Mucosa of gallbladder (tissue), 1 donor: ENCODE measurements at regions not wholly inside any gene's neighbourhood (a gene's known extent, or its start where the extent isn't known, plus 50 kb on each side); places are given as distances from the start of the nearest gene placed in this dataset.

Experiments used
- DNase-seq: peaks from one replicate; pipeline ENCODE4 v3.0.0-alpha.2; 2020; ENCODE audit warnings: low spot score
- donor health status: DM: no; HTN: no; CAD: no.

DNA sequence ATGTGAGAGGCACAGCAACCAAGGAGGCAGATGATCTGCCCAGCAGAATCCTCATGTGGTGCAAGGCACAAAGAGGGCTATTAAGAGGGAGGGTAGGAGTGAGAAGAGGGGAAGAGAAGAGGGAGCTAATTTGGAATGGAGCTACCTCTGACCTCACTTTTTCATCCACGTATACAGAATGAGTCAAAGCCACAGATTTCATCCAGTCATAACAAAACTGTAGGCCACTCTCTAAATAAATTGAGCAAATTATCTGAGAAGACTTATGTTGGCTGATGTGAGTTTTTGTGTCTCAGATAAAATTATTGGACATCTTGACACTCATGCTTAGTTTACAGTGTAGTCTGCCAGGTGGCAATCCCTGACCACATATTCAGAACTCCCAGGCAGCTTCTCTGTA lies 325.6 kb downstream of the TTLL7 start:
- no peak for DNase-seq

DNA sequence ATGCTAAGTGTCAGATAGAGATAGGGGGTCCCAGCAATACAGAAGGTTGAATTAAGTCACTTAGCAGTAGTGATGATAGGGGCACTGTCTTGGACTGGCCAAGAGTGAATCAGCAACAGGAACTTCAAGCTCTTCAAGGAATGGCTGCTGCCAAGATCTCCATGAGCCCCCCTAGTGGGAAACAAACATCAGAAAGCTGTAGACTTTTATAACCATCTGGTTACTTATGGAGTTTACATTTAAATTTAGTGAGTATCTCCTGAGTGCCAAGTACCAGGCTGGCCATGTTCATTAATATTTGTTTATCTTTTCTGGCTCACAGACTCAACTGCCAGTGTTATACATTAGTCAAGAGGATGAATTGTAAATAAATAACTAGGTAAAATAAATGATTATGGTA lies 327.3 kb downstream of the TTLL7 start:
- DNase-seq, result no peak

DNA sequence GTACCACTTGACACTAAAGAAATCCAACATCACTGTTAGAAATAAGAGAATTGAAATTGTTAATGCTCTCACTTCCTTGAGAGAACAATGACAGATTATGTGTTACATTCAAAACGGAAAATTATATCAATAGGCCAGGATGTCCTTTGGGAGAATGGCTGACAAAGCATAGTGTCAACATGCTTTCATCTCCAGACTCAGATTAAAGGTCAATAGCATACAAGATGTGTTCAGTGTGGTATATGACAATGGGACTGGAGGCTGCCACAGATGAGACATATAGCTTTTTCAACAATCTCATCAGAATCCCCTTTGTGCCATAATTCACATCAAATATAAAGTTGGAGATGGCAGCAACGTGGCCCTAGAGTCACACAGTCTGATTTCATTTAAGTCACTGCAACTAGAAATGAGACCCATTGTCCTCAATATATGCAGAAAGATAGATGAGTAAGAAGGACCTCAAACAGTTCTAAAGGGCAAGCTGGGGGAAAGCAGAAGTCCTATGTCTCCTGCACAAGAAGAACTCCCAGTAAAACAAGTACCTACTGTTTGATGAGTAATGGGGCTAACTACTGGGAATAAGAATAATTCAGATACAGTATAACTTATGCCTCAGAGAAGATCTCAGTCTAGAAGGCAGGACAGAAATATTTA lies 327.9 kb downstream of the TTLL7 start:
- no peak for DNase-seq

DNA sequence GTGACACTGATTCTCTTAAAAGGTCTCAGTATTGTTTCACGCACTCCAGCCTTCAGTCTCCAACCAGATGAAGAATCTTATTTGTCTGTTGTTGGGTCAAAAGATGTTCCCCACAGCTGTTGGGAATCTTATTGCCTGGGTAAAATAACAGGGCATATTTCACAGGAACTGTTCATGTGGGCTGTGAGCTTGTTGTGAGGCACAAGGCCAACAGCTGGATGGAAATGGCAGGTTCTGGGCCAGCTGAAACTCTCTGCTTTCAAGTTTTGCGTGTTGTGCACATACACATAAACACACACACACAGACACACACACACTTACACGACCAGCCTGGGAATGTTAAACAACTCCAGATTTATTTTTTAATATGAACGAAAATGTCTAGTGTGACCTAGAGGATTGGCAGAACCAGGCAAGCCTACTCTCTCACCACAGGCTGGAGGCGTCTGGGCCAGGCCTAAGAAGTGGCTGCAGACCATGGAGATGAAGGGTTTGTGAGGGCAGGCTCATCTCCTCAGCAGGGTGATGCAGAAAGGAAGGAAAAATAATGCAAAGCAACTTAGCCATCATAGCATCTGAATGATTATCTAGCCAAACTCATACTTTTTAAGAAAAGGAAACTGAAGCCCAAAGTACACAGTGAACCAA lies 357.0 kb downstream of the TTLL7 start:
- DNase-seq, result peak; percentile 22

DNA sequence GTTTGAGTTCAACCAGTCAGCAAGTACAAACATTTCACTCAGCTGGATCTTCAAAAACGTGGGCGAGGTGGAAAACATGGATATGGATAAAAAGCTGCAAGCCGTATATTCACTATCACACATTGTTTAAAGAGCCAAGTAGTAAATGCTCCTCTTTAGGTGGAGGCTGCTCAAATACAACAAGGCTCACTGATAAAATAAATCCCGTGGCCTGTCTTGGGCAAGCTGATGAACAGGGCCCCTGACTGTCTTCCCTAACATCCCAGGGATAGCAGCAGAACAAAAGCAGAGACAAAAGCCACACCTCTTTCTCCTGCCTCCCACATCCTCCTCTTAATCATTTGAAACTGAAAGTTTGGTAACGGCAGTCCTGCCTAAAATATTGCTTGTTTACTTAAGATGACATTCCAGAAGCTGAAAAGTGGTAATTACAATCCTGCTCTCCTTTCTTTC lies 357.7 kb downstream of the TTLL7 start:
- no peak for DNase-seq

DNA sequence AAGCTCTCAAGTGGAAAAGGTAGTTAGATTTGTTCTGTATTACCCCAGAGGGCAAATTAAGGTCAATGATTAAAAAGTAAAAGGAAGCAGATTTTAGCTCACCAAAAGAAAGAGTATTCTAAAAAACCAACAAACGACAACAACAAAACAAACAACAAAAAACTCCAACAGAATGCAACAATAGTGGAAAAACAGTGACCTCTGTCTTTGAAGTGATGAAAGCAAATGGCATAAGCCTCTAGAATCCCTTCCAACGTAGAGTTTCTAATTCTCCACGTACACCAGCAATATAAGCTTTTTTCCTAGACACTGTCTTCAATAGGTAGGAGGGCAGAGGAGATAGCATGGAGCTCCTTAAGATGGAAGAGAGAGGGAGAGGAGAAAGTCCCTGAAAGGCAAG lies 359.1 kb downstream of the TTLL7 start:
- DNase-seq, result no peak

DNA sequence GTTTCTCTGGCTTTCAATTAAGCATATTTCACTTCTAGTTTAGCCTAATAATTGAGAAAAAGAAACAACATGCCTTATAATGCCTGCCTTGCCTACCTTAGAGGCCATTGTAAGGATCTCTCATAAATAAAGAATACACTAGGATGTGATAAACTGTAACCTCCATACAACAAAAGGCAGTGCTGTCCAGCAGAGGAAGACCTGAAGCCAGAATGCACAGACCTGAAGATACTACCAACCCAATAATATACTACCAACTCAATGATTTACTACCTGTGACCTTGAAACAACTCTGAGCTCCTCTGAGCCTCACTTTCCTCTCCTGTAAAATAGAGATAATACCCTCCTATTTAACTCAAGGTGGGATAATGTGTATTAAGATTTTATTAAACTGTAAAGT lies 361.3 kb downstream of the TTLL7 start:
- no peak for DNase-seq

DNA sequence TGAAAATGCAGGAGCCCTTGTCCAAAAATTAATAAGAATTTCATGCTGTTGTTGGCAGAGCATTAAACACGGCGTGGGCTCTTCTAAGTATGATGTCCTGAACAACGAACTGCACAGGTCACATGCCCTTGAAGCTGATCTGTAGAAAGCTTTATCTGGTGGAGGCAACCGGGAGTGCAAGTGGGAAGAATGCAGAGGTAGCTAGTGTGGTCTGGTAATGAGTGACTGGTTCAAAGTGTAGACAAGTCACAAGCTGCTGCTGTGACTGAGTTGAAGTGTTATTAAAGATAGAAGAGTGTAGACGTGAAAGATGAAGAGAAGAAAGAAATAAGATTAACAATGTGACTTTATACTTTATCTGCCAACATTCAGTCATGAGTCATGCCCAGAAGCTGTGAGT lies 361.9 kb downstream of the TTLL7 start:
- DNase-seq, result no peak

DNA sequence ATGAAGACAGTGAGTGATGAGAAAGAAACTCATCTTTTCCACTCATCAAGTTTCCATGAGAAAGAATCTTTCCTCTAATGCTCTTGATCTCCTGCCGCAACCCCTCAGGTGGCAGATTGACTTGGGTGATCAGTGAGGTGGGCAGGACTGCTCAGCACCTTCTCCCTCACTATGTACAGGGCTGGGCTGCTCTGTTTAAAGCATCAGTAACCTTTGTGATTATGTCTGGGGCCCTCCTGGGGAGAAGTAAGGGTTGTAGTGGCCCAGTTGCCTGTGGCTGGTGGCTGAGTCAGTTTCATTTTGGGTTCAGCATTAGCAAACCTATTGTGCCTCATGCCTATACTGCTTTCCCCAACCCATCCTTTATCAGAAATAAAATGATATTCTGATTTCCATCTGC lies 366.0 kb downstream of the TTLL7 start:
- no peak for DNase-seq

DNA sequence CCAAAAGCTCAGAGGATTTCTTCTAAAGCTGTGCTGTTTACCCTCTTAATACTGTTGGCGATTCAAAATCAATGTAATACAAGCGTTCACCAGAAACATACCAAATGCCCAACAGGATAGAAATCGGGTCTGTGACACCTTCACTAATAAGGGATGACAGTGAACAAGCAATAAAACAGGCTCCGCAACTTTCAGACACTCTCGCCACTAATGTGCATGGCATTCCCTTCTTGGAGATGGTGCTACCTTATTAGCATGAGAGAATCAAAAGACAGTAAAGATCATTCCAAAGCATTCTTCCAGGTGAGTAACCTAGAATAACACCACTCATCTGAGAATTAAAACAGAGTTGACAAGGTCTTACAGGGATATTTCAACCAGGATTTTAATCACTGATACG lies 367.1 kb downstream of the TTLL7 start:
- no peak for DNase-seq

DNA sequence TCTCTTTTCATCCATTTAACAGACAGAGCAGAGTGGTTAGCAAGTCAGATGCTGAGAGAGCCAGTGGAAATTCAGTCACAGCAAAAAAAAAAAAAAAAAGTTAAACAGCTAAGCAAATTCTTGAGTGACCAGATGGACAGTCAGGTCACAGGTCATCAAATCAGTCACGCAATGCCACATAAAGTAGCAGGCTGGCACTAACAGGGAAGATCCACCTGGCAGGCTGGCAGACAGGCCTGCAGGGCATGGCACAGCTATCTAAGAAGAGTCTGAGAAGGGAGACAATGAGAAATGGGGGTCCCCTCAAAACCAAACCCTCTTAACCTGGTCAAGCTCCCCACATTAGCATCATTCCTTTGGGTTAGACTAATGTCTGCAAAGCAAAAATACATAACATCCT lies 371.9 kb downstream of the TTLL7 start:
- DNase-seq, result no peak

DNA sequence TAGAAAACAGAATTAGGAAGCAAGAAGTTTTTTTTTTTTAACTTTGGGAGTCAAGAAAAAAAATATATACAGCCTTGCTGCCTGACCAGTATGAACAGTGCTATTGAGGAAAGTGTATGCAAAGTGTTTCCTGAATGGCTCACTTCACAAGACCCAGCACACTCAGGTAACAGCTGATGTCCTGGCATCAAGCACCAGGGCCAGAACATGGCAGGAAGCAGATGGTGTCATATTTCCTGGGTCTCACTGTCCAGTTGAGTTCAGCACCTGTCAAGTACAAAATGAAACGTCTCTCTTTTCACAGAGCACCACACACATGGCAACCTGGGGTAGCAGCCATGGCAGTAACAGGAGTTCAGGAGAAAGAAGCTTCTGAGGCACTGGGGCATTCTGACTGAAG lies 372.3 kb downstream of the TTLL7 start:
- DNase-seq, result no peak

DNA sequence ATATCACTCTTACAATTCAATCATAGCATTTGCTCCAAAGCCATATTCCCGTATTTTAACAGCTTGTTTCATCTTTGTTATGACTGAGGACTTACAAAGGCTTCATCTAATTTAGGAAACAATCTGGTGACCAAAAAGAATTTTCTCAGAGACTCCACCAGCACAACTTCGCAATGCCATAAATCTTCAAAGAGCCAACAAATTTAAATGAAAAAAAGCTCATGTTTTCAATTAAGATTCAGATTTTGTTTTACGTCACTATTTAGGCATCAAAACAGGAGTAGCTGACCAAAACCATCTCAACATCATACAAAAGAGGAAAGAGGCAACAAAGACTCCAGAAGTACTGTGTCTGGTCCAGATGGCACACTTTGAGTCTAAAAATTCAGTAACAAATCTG lies 373.3 kb downstream of the TTLL7 start:
- no peak for DNase-seq

DNA sequence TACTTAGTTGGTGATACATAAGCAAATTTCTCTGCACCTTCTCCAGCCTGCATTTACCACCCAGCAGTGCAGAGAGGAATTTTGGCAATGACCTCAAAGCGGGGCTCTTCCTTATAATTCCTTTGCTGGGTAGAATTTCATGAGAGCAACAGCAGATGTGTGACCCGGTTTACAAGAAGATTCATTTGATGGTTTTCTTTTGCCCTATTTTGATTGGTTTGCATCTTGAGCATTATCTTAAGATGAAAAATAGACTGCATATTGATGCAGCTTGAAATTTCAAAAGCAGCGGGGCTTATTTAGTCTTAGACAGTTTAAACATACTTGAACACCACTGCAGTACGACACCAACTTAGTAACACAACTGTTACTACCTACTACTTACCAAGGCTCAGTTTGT lies 378.9 kb downstream of the TTLL7 start:
- no peak for DNase-seq

DNA sequence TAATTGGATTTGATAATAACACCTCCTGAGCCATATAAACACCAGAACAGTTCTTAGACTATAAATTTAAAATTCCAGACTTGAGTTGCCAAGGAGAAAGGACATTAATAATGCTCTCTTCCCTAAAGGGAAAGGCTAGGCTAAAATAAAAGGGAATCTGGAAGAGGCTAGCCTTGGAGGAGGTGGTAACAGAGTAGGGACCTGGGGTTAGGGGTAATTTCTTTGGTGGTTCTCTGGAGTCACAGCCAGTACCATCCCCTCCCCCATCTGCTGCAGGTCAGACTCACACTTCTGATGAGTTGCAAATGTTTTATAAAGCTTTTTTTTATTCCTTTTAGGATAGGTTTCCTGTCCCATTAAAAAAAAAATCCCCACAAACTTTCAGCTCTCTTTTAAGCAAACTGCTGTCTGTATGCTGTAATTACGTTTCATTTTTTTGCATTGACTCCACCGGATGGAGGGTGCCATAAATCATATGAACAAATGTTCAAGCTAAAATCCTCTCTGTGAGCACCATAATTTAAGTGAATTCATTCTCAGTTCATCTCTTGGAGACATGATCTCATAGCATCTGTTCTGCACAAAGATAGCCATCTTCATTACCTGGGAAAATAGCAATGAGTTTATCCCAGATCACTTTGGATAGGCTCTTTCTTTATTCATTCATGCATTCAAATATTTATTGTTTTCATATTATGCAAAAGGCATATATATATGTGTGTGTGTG lies 379.6 kb downstream of the TTLL7 start:
- no peak for DNase-seq

DNA sequence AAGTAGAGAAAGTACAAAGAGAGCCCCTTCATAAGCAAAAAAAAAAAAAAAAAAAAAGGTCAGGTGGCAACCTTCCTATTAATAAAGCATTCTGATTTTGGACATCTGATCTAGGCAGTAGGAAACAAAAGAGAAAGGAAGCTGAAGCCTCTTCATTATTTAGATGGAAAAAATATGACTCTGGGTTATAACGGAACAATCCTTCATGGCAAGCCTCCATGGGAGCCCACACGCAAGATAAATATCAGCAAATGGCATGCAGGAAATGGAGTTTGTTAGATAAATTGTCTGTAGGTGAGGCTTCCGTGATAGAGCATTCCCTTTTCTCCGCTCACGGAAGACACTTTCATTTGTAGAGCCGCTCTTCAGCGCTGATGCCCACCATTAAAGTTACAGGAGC lies 381.0 kb downstream of the TTLL7 start:
- no peak for DNase-seq

DNA sequence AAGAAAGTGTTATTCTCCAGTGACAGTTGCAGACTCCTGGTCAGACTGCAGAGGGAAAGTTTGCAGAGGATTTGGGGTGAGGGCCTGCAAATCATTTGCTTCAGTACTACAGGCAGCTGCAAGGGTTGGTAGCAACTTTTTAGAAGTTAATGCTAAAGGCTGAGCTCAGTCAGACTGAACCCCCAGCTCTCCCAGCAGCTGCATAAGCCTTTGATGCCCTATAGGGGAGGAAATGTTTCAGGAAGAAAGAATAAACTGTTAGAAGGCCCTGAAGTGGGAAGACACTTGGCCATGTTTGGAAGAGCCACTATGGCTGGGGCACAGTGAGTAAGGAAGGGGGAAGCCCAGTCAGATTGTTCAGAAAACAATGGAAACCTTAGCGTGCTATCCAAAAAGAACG lies 383.6 kb downstream of the TTLL7 start:
- no peak for DNase-seq

DNA sequence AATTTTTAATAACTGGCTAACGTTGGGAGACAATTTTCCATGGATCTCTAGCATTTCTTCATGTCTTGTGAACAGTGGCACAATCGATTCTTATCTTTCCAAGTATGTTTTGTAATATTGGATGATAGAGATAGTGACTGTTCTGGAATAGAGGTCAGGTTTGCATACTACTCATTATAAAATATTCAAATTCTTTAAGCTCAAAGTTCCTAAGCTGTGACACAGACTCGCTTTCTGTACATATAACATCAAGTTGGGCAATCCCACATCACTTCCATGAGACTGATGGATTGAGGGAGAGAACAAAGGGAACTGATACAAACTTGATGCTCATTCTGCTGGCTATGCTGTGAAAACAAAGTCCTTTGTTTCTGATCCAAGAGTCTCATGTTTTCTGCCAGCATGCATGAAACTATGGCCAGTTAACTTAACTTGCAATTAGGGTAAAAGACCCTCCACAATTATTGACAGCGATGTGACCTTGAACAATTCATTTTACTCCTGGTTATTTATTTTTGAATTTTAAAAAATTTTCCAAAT lies 392.4 kb downstream of the TTLL7 start:
- no peak for DNase-seq

DNA sequence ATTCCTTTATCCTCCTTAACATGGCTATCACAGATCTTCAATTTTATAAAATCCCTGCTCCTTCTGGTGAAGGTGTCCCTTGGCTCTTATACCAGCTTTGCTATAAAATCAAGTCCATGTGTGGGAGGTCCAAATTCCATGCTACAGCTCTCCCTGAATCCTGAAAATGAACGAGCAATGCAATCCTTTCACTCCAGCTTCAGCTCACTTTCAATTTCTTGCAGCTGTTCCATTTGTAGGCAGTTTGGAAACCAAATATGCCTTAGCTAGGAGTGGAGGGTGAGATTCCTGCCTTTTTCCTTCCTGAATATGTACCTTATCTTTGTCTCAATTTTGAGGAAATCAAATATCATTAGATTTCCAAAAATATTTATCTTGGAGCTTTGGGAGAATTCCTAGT lies 402.6 kb downstream of the TTLL7 start:
- DNase-seq, result no peak

DNA sequence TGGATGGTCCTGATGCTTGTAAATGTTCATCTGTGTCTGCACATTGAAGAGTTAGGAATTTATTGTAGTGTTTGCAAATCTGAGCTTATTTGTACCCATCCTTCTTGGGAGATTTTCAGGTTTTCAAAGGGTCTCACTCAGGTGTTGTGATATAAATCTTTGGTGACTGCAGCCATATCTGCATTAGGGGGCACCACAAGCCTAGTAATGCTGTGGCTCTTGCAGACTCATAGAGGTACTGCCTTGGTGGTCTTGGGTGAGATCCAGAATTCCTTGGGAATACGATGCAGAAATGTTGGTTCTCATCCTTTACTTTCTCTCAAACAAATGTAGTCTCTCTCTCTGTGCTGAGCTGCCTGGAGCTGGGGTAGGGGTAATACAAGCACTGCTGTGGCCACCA lies 405.9 kb downstream of the TTLL7 start:
- DNase-seq, result no peak

DNA sequence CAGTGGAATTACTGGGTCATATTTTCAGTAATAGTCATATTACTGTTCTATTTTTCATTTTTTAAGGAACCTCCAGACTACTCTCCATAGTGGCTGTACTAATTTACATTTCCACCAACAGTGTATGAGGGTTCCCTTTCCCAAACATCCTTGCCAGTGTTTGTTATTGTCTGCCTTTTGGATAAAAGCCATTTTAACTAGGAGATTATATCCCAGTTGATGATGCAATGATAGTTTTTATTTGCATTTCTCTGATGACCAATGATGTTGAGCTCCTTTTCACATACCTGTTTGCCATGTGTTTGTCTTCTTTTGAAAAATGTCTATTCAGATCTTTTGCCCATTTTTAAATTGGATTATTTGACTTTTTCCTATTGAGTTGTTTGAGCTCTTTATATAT lies 410.8 kb downstream of the TTLL7 start:
- no peak for DNase-seq

DNA sequence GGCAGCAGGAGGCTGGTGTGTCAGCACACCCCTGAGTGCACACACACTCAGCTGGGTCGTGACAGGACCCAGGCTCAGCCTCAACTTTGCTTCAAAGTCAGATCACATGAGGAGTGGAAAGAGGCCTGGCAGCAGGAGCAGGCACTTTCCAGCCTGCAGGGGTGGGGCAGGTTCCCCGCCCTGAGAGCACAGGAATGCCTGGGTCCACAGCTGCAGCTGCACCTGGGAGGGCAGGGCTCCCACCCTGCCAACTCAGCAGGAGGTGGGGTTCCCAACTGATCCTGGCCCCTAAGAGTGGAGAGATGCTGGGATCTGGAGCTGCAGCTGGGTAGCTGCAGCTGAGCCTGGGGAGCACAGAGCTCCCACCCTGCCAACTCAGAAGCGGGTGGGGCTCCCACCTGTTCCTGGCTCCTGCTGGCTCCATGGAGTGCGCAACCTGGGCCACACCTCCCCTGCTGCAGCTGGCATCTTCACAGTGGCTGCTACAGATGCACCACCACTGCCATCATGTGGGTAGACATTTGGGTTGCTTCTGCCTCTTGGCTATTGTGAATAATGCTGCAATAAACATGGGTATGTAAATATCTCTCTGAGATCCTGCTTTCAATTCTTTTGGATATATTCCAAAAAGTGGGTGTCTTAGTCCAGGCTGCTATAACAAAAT lies 415.4 kb downstream of the TTLL7 start:
- peak; percentile 33 for DNase-seq
